GM12874 (cell line): ENCODE measurements at regions not wholly inside any gene's neighbourhood (a gene's known extent, or its start where the extent isn't known, plus 50 kb on each side); places are given as distances from the start of the nearest gene placed in this dataset.

ENCODE experiments used
- CTCF ChIP-seq: IDR thresholded peaks from 2 replicates; pipeline ENCODE4 v1.5.1; 2011; ENCODE audit warnings: low read depth, mild to moderate bottlenecking, control low read depth, low read length, moderate library complexity; ENCODE audit not compliant: insufficient read depth

GRCh38 chr16:10300905-10301304 is 85.0 kb upstream of the ATF7IP2 start:
- no peak for TF ChIP-seq CTCF

GRCh38 chr16:10305912-10306311 is 79.9 kb upstream of the ATF7IP2 start:
- no peak for TF ChIP-seq CTCF

- TF ChIP-seq CTCF, result no peak
Observed at GRCh38 chr16:10308305-10309193, 77.3 kb upstream of the ATF7IP2 start.

- TF ChIP-seq CTCF, result no peak
Observed at GRCh38 chr16:10309271-10309932, 76.5 kb upstream of the ATF7IP2 start.

GRCh38 chr16:10312008-10312407 is 73.9 kb upstream of the ATF7IP2 start:
- no peak for TF ChIP-seq CTCF

GRCh38 chr16:10312784-10313724 is 72.8 kb upstream of the ATF7IP2 start:
- no peak for TF ChIP-seq CTCF

GRCh38 chr16:10314317-10314716 is 71.5 kb upstream of the ATF7IP2 start:
- TF ChIP-seq CTCF, result no peak
